Esophagus mucosa (tissue), 1 donor: ENCODE measurements at regions not wholly inside any gene's neighbourhood (a gene's known extent, or its start where the extent isn't known, plus 50 kb on each side); places are given as distances from the start of the nearest gene placed in this dataset.

ENCODE experiments used
- ATAC-seq: fragments of 200-7000 bp; cut with Tn5 transposase; one replicate; pipeline ENCODE4 v1.9.1; 2020
- donor health status: DM: yes; HTN: yes; CAD: no.

DNA sequence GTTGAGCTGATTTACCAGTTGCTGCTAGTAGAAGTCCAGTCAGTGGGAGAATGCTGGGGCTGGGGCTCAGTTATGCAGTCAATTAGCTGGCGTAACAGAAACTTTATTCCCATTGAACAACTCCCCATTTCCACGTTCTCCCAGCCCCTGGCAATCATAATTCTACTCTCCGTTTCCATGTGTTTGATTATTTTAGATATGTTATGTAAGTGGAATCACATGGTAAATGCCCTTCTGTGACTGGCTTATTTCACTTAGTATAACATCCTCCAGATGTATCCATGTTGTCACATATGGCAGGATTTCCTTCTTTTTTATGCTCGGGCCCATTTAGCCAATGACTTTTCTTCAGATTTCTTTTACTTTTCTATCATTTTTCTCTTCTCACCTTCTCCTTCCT is 61.1 kb upstream of the EXOC4 start:
- ATAC-seq = no peak

DNA sequence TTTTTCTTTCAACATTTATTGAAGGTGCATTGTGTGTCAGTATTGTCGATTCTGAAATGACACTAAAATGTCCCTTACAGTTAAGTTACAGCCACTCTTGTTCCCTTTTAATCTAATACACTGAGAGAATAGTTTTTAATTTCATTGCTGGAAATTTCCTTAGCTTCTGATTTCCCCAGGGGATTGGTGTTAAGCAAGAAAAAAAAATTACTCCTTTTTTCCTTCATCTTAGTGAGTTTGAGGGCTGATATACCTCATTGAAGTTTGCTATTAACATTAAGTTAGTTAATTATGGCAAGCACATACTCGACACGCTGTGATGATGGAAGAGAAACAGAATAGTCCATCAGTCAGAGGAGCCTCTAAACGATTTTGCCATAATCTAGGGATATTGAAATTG is 57.0 kb upstream of the EXOC4 start:
- no peak for ATAC-seq

GRCh38 chr7:133196856-133197612 is 55.8 kb upstream of the EXOC4 start:
- ATAC-seq = no peak

GRCh38 chr7:133197972-133198544 is 54.8 kb upstream of the EXOC4 start:
- no peak for ATAC-seq

GRCh38 chr7:133199831-133200230 is 53.0 kb upstream of the EXOC4 start:
- no peak for ATAC-seq

GRCh38 chr7:133201470-133201869 is 51.4 kb upstream of the EXOC4 start:
- ATAC-seq = no peak

DNA sequence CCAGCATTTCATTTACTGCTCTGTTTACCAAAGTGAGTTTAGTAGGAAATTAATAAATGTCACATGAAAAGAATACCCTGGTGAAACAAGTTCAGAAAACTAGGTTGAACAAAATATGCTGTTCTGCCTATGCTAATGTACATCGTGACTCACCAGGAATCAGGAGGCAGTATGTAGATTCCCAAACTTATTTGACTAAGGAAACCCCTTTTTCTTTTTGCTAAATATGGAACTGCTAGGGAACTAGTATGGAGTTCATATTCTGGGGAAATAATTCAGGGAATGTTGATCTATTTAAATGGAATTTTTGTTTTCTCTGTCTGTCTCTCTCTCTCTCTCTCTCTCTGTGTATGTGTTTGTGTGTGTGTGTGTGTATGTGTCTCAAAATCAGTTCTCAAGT is 49.9 kb upstream of the EXOC4 start:
- ATAC-seq = no peak
